K562 (cell line): ENCODE measurements at regions not wholly inside any gene's neighbourhood (a gene's known extent, or its start where the extent isn't known, plus 50 kb on each side); places are given as distances from the start of the nearest gene placed in this dataset.

Source experiments
- ATAC-seq: fragments of 200-7000 bp; cut with Tn5 transposase; 3 replicates; pipeline ENCODE4 v1.9.1; 2020; ENCODE audit warnings: moderate library complexity
- BruUV-seq: library from RNA; stranded (reverse); fragments of 400-500 nt; replicated peaks from 2 replicates; lab custom pipeline; 2021; lab: Mats Ljungman, UMichigan
- CTCF ChIA-PET: fragments of 300-600 bp; formaldehyde crosslinking; extraction: SDS; loops from one replicate; lab custom pipeline; 2021; ENCODE audit warnings: low intra/inter-chr PET ratio; lab: Yijun Ruan, JAX
- POLR2A ChIA-PET: fragments of 300-600, 350-650 bp; sonication (Branson Sonifier 250); formaldehyde crosslinking; extraction: SDS; loops from one replicate; lab custom pipeline; 2021; ENCODE audit warnings: antibody characterized with exemption, inconsistent platforms; lab: Yijun Ruan, JAX
- DNase-seq, 4 experiments: peaks; one replicate each; pipeline versions ENCODE4 v3.0.0 to v3.0.0-alpha.2; 2011 to 2018; ENCODE audit warnings: low spot score in 3 of 4, mixed read lengths in 3 of 4; ENCODE audit errors: extremely low read depth in 1 of 4
- FAIRE-seq: peaks from 2 replicates; lab custom pipeline; 2011; peaks lifted over from hg19 to GRCh38; lab: Jason Lieb, UNC
- H2AFZ ChIP-seq: 2 replicates; pipeline ENCODE4 v1.6.0; 2011; ENCODE audit warnings: low read depth, low read length, control low read depth, inconsistent platforms
- H3K27ac ChIP-seq: fragments of 200-600 bp; 3 replicates; pipeline ENCODE4 v1.8.0; 2011; ENCODE audit warnings: low read depth, mild to moderate bottlenecking, control low read depth, inconsistent platforms, low read length, moderate library complexity, mixed read lengths; ENCODE audit errors: extremely low read depth
- H3K27me3 ChIP-seq, 2 experiments: fragments of 300-600 bp in 1 of 2; 2 replicates in 1 of 2; 3 replicates in 1 of 2; pipeline versions ENCODE4 v1.6.0 to v1.8.0; 2011; ENCODE audit warnings: inconsistent platforms in 2 of 2, low read length in 2 of 2, mild to moderate bottlenecking in 1 of 2, mixed read lengths in 1 of 2, moderate library complexity in 1 of 2; ENCODE audit not compliant: control insufficient read depth in 2 of 2, insufficient read depth in 2 of 2
- H3K36me3 ChIP-seq: fragments of 300-600 bp; 3 replicates; pipeline ENCODE4 v1.8.0; 2011; ENCODE audit warnings: mild to moderate bottlenecking, low read length, inconsistent platforms; ENCODE audit not compliant: control insufficient read depth, insufficient read depth
- H3K4me1 ChIP-seq, 2 experiments: fragments of 200-600 bp in 1 of 2; replicated peaks in 1 of 2; 2 replicates in 1 of 2; 3 replicates in 1 of 2; pipeline versions ENCODE4 v1.5.1 to v1.8.0; 2011; ENCODE audit warnings: inconsistent platforms in 2 of 2, low read length in 2 of 2, mild to moderate bottlenecking in 1 of 2, mixed read lengths in 1 of 2, moderate library complexity in 1 of 2; ENCODE audit not compliant: control insufficient read depth in 2 of 2, insufficient read depth in 2 of 2
- H3K4me2 ChIP-seq: 2 replicates; pipeline ENCODE4 v1.6.1; 2011; ENCODE audit warnings: low read length, control low read depth, inconsistent platforms, mixed read lengths; ENCODE audit not compliant: insufficient read depth
- H3K4me3 ChIP-seq: fragments of 200-600 bp; sonication (generic), shearing (Covaris generic); 2 replicates; pipeline ENCODE4 v1.5.1; 2016; ENCODE audit warnings: control low read depth, inconsistent platforms
- H3K79me2 ChIP-seq: fragments of 200-600 bp; 3 replicates; pipeline ENCODE4 v1.8.0; 2011; ENCODE audit warnings: low read length, inconsistent platforms; ENCODE audit not compliant: control insufficient read depth, insufficient read depth
- H3K9ac ChIP-seq, 2 experiments: 2 replicates each; pipeline versions ENCODE4 v1.6.0 to v1.6.1; 2011; ENCODE audit warnings: low read depth in 2 of 2, low read length in 2 of 2, control low read depth in 1 of 2, inconsistent platforms in 1 of 2, mild to moderate bottlenecking in 1 of 2, mixed read lengths in 1 of 2; ENCODE audit not compliant: insufficient read depth in 1 of 2
- H3K9me1 ChIP-seq: one replicate; pipeline ENCODE4 v1.6.0; 2011; ENCODE audit warnings: inconsistent platforms, mild to moderate bottlenecking, low read length, moderate library complexity; ENCODE audit not compliant: control insufficient read depth, insufficient read depth
- H3K9me3 ChIP-seq: replicated peaks from 2 replicates; pipeline ENCODE4 v1.5.1; 2011; ENCODE audit warnings: low read depth, low read length, inconsistent platforms; ENCODE audit not compliant: control insufficient read depth, insufficient read depth
- H4K20me1 ChIP-seq: replicated peaks from 2 replicates; pipeline ENCODE4 v1.6.1; 2011; ENCODE audit warnings: low read length, inconsistent platforms, mixed read lengths; ENCODE audit not compliant: control insufficient read depth, insufficient read depth
- CEBPB ChIP-seq: fragments of 450-650 bp; IDR thresholded peaks from 2 replicates; pipeline ENCODE4 v1.6.1; 2016; ENCODE audit warnings: missing genetic modification characterization, missing compliant biosample characterization
- ELK1 ChIP-seq: sonication (generic); formaldehyde crosslinking; IDR thresholded peaks from 2 replicates; pipeline ENCODE4 v1.8.1; 2022; ENCODE audit warnings: missing genetic modification reagents
- HMBOX1 ChIP-seq: sonication (generic); IDR thresholded peaks from 2 replicates; pipeline ENCODE4 v1.6.1; 2016
- ZBTB33 ChIP-seq: sonication (generic); formaldehyde crosslinking; IDR thresholded peaks from 2 replicates; pipeline ENCODE4 v1.8.1; 2023; ENCODE audit warnings: mild to moderate bottlenecking, missing genetic modification reagents
- WGBS: fragments of 100-300 bp; shearing (Covaris generic); methylation state at CpG from one replicate; pipeline ENCODE4 v1.1.6; 2016; ENCODE audit warnings: low coverage, mixed read lengths; ENCODE audit not compliant: insufficient coverage; ENCODE audit errors: missing lambda C conversion rate; 5-methylcytosine and 5-hydroxymethylcytosine counted together
- in situ Hi-C: fragments of 300-500 bp; cut with MboI; formaldehyde crosslinking; loops from 4 replicates; pipeline ENCODE4 v1.15.0; 2018; ENCODE audit warnings: inconsistent platforms, mixed read lengths
- intact Hi-C: fragments of 100-400 bp; cut with micrococcal nuclease; formaldehyde crosslinking; loops from 2 replicates; pipeline ENCODE4 v1.14.2; 2022
- TF ChIP-seq, protein P1 (sequence below): IDR thresholded peaks from 3 replicates; pipeline ENCODE4 v1.6.1; 2011; ENCODE audit warnings: borderline replicate concordance, mild to moderate bottlenecking; ENCODE audit not compliant: insufficient read length, insufficient read depth

GRCh38 chr13:71214821-71215220 lies 652.2 kb downstream of the DACH1 start:
- BruUV-seq: no TSS peak
- Histone ChIP-seq H4K20me1 (no peaks in the 10 kb centered on the region), H3K27ac (no peak overlapping the region), H2AFZ (no peak overlapping the region), H3K4me3 (no peak overlapping the region), H3K9me3 (no peaks in the 10 kb centered on the region), H3K9me1 (no peaks in the 10 kb centered on the region), H3K36me3 (no peaks in the 10 kb centered on the region), H3K4me2 (no peak overlapping the region), H3K27me3 (no peaks in the 10 kb centered on the region), H3K9ac (no peak overlapping the region), H3K4me1 (no peaks in the 10 kb centered on the region), H3K79me2 (no peaks in the 10 kb centered on the region)
- 0% methylated on average over 2 of the region's 4 CpGs for WGBS
- CTCF ChIA-PET: no interaction called here
- TF ChIP-seq CEBPB: no peak
- TF ChIP-seq ELK1 (CRISPR knock-in tag): no peak
- no peak for TF ChIP-seq ZBTB33
- TF ChIP-seq, protein P1, sequence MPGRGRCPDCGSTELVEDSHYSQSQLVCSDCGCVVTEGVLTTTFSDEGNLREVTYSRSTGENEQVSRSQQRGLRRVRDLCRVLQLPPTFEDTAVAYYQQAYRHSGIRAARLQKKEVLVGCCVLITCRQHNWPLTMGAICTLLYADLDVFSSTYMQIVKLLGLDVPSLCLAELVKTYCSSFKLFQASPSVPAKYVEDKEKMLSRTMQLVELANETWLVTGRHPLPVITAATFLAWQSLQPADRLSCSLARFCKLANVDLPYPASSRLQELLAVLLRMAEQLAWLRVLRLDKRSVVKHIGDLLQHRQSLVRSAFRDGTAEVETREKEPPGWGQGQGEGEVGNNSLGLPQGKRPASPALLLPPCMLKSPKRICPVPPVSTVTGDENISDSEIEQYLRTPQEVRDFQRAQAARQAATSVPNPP: no peak
- TF ChIP-seq HMBOX1: no peak
- POLR2A ChIA-PET: no interaction called here
- FAIRE-seq (no peak), DNase-seq (no peak), ATAC-seq (no peak)
- intact Hi-C loops: no loop called here
- in situ Hi-C loops: no loop called here
